ENCODE measurements at regions not wholly inside any gene's neighbourhood (a gene's known extent, or its start where the extent isn't known, plus 50 kb on each side); places are given as distances from the start of the nearest gene placed in this dataset.

DNA sequence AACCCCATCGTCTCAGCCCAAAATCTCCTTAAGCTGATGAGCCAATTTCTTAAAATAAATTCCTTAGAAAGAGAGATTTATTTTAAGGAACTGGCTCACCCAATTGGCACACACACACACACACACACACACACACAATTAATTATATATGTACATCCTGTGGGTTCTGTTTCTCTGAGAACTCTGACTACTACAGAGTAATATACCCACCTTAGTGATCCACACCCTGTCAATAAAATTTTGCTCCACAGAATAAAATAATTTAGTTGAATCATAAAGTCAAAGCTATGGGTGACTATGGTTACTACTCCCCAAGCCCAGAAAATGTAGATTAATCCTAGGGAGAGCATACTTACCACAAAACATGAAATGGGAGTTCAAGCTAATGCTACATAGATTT is 131.0 kb downstream of the DMAC1 start:
- no peak for TF ChIP-seq POLR2A (IDR thresholded peaks at IDR 0.05; ENCODE audit: low read length)
- no peak for TF ChIP-seq GATA1 (IDR thresholded peaks at IDR 0.05; ENCODE audit: low read depth, low read length)
